NCI-H69 (cell line): ENCODE measurements at regions not wholly inside any gene's neighbourhood (a gene's known extent, or its start where the extent isn't known, plus 50 kb on each side); places are given as distances from the start of the nearest gene placed in this dataset.
"Not testable (repeated sequence)": the region's sequence is repeated elsewhere in the genome, so short reads cannot be mapped to it uniquely, and the experiment has no call there.

Experiments used
- DNase-seq: peaks from one replicate; lab custom pipeline; 2025; lab: John Stamatoyannopoulos, UW

GRCh38 chr20:55415567-55416142 lies 589.7 kb downstream of the CBLN4 start:
- peak; percentile 51 for DNase-seq

GRCh38 chr20:55412508-55412907 lies 592.8 kb downstream of the CBLN4 start:
- not testable (repeated sequence) for DNase-seq

- no peak for DNase-seq
Measured at GRCh38 chr20:55406891-55407290, 598.4 kb downstream of the CBLN4 start.

- no peak for DNase-seq
Measured at GRCh38 chr20:55394592-55394991, 610.7 kb downstream of the CBLN4 start.

- DNase-seq = no peak
Measured at GRCh38 chr20:55390791-55391190, 614.5 kb downstream of the CBLN4 start.

- no peak for DNase-seq
Measured at GRCh38 chr20:55386686-55387085, 618.6 kb downstream of the CBLN4 start.

GRCh38 chr20:55375920-55376319 lies 629.4 kb downstream of the CBLN4 start:
- peak; percentile 1 for DNase-seq

GRCh38 chr20:55365745-55366144 lies 639.6 kb downstream of the CBLN4 start:
- no peak for DNase-seq

GRCh38 chr20:55360895-55361294 lies 644.4 kb downstream of the CBLN4 start:
- DNase-seq = no peak

- DNase-seq = peak; percentile 90
Measured at GRCh38 chr20:55354720-55355119, 650.6 kb downstream of the CBLN4 start.

- no peak for DNase-seq
Measured at GRCh38 chr20:55353206-55353605, 652.1 kb downstream of the CBLN4 start.

GRCh38 chr20:55348223-55348622 lies 657.1 kb downstream of the CBLN4 start:
- no peak for DNase-seq

- DNase-seq = no peak
Measured at GRCh38 chr20:55342822-55343221, 662.5 kb downstream of the CBLN4 start.

- DNase-seq = no peak
Measured at GRCh38 chr20:55333798-55334197, 671.5 kb downstream of the CBLN4 start.

- peak; percentile 0 for DNase-seq
Measured at GRCh38 chr20:55329108-55329507, 676.2 kb downstream of the CBLN4 start.

- DNase-seq = no peak
Measured at GRCh38 chr20:55322745-55323144, 682.6 kb downstream of the CBLN4 start.

- no peak for DNase-seq
Measured at GRCh38 chr20:55316753-55317152, 688.6 kb downstream of the CBLN4 start.

GRCh38 chr20:55310844-55311243 lies 694.5 kb downstream of the CBLN4 start:
- DNase-seq = not testable (repeated sequence)

GRCh38 chr20:55291261-55291660 lies 714.1 kb downstream of the CBLN4 start:
- no peak for DNase-seq

- DNase-seq = no peak
Measured at GRCh38 chr20:55283889-55284288, 721.4 kb downstream of the CBLN4 start.

GRCh38 chr20:55273149-55273548 lies 732.2 kb downstream of the CBLN4 start:
- DNase-seq = no peak

GRCh38 chr20:55271371-55271770 lies 733.9 kb downstream of the CBLN4 start:
- DNase-seq = no peak

GRCh38 chr20:55269913-55270312 lies 735.4 kb downstream of the CBLN4 start:
- no peak for DNase-seq

- no peak for DNase-seq
Measured at GRCh38 chr20:55266361-55266760, 739.0 kb downstream of the CBLN4 start.
